Neural progenitor cell (in vitro differentiated cells): ENCODE measurements at regions not wholly inside any gene's neighbourhood (a gene's known extent, or its start where the extent isn't known, plus 50 kb on each side); places are given as distances from the start of the nearest gene placed in this dataset.

Experiments
- CTCF ChIP-seq: fragments of 200-600 bp; sonication (generic); IDR thresholded peaks from 2 replicates; pipeline ENCODE4 v1.5.1; 2017; ENCODE audit warnings: antibody characterized with exemption, mild to moderate bottlenecking
- EZH2 ChIP-seq: fragments of 200-600 bp; sonication (generic); IDR thresholded peaks from 2 replicates; pipeline ENCODE4 v1.6.1; 2017; ENCODE audit warnings: antibody characterized with exemption, mild to moderate bottlenecking, moderate library complexity

GRCh38 chr6:92706976-92707375 lies 712.4 kb downstream of the EPHA7 start:
- TF ChIP-seq CTCF = no peak
- no peak for TF ChIP-seq EZH2
